Gastroesophageal sphincter (tissue), 4 donors: ENCODE measurements at regions not wholly inside any gene's neighbourhood (a gene's known extent, or its start where the extent isn't known, plus 50 kb on each side); places are given as distances from the start of the nearest gene placed in this dataset.

ENCODE experiments used
- ATAC-seq: fragments of 150-250 bp; one replicate; pipeline ENCODE4 v1.9.1; 2016; ENCODE audit warnings: mild to moderate bottlenecking, moderate library complexity
- H3K27ac ChIP-seq, 4 donors: fragments of 200-600 bp; sonication (generic) in 3 of 4; 1 replicate in 3 of 4; 2 replicates in 1 of 4; pipeline ENCODE4 v1.5.1; 2016 to 2019
- H3K27me3 ChIP-seq: fragments of 200-600 bp; sonication (generic); one replicate; pipeline ENCODE4 v1.5.1; 2019
- H3K36me3 ChIP-seq, 2 donors: fragments of 200-600 bp; sonication (generic); one replicate each; pipeline ENCODE4 v1.5.1; 2019; ENCODE audit warnings: control low read depth in 1 of 2
- H3K4me1 ChIP-seq, 3 donors: fragments of 200-600 bp; sonication (generic); 1 replicate in 2 of 3; 2 replicates in 1 of 3; pipeline ENCODE4 v1.5.1; 2016 to 2019; ENCODE audit warnings: control low read depth in 2 of 3
- H3K4me3 ChIP-seq, 2 donors: fragments of 200-600 bp; sonication (generic); one replicate each; pipeline ENCODE4 v1.5.1; 2019; ENCODE audit warnings: mild to moderate bottlenecking in 1 of 2, moderate library complexity in 1 of 2
- H3K9me3 ChIP-seq, 3 donors: fragments of 200-600 bp; sonication (generic); one replicate each; pipeline ENCODE4 v1.5.1; 2017 to 2019; ENCODE audit warnings: control low read depth in 2 of 3
- EP300 ChIP-seq: sonication (generic); formaldehyde crosslinking; IDR thresholded peaks from one replicate; pipeline ENCODE4 v1.6.1; 2017; ENCODE audit warnings: antibody characterized with exemption, mild to moderate bottlenecking
- POLR2A ChIP-seq, 2 donors: fragments of 450-650 bp; IDR thresholded peaks; one replicate each; pipeline ENCODE4 v1.6.1; 2017; ENCODE audit warnings: antibody characterized with exemption in 2 of 2, mild to moderate bottlenecking in 2 of 2, moderate library complexity in 1 of 2
- POLR2AphosphoS5 ChIP-seq: sonication (generic); formaldehyde crosslinking; IDR thresholded peaks from one replicate; pipeline ENCODE4 v1.6.1; 2017; ENCODE audit warnings: antibody characterized with exemption
- WGBS, 2 donors: methylation state at CpG; one replicate each; pipeline ENCODE4 v1.1.5; 2018; ENCODE audit warnings: low coverage in 1 of 2; 5-methylcytosine and 5-hydroxymethylcytosine counted together
- TF ChIP-seq, protein P1 (sequence below), 4 experiments: fragments of 200-600 bp in 2 of 4; fragments of 450-650 bp in 2 of 4; sonication (generic) in 1 of 4; IDR thresholded peaks; one replicate each; pipeline ENCODE4 v1.5.1; 2017 to 2019; ENCODE audit warnings: antibody characterized with exemption in 4 of 4, mild to moderate bottlenecking in 2 of 4, moderate library complexity in 2 of 4

DNA sequence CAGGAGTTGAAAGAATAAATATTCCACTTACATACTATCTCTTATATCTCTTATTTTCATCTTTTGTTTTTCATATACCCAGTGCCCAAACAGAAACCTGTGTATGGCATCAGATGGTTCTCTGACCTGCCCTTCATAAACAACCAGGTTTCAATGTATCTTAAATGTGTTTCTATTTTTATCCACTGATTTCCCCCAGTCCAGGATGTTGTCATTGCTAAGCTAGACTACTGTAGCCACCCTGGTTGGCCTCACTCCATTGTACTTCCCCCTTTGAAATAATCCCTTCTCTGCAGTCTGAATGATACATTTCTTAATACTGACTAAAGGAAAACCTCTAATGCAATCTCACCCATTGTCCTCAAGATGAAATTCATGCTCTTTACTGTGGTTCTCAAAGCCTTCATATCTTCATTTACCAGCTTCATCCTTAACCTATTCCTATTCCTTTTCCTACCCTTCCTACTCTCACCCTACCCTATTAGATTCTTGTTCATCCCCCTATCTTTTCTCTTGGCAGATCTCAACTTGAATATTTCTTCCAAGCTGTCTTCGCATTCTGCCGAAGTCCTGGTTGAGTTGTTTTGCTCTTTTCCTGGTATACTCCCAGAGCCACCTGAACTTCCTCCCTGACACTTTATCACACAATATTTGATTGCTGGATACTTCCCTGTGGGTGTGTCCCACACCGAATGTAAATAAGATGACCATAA lies 312.4 kb downstream of the FOXG1 start:
- Histone ChIP-seq H3K36me3 (no peaks in the 10 kb centered on the region), H3K27me3 (no peaks in the 10 kb centered on the region), H3K4me3 (no peak overlapping the region), H3K27ac (no peak overlapping the region), H3K9me3 (no peaks in the 10 kb centered on the region), H3K4me1 (no peaks in the 10 kb centered on the region)
- 85 to 100% methylated on average over 2 of the region's 3 CpGs for WGBS, 2 donors
- no peak for ATAC-seq
- TF ChIP-seq, protein P1, sequence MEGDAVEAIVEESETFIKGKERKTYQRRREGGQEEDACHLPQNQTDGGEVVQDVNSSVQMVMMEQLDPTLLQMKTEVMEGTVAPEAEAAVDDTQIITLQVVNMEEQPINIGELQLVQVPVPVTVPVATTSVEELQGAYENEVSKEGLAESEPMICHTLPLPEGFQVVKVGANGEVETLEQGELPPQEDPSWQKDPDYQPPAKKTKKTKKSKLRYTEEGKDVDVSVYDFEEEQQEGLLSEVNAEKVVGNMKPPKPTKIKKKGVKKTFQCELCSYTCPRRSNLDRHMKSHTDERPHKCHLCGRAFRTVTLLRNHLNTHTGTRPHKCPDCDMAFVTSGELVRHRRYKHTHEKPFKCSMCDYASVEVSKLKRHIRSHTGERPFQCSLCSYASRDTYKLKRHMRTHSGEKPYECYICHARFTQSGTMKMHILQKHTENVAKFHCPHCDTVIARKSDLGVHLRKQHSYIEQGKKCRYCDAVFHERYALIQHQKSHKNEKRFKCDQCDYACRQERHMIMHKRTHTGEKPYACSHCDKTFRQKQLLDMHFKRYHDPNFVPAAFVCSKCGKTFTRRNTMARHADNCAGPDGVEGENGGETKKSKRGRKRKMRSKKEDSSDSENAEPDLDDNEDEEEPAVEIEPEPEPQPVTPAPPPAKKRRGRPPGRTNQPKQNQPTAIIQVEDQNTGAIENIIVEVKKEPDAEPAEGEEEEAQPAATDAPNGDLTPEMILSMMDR (IDR thresholded peaks at IDR 0.05), result no peak
- TF ChIP-seq POLR2A (IDR thresholded peaks at IDR 0.05) (no peak), EP300 (no peak), POLR2AphosphoS5 (no peak)

DNA sequence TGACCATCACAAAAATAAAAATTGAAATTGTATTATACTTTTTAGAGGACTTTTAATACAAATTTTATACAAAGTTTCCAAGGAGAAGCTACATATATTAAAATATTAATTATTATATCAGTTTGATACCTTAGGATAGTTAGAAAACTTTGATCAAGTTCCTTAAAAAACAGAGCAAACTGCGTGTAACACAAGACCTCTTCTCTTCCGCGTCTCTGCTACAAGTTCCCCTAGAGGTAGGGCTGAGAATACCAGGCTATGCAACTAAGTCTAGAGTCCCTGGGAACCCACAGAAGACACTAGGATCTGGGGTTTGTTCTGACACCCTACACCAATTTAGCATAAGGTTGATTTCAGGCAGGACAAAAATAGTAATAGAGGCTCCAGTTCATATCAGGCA lies 319.0 kb downstream of the FOXG1 start:
- Histone ChIP-seq H3K27ac (no peak overlapping the region), H3K4me3 (no peak overlapping the region), H3K4me1 (no peaks in the 10 kb centered on the region), H3K27me3 (no peaks in the 10 kb centered on the region), H3K36me3 (no peaks in the 10 kb centered on the region), H3K9me3 (no peaks in the 10 kb centered on the region)
- TF ChIP-seq, protein P1 (IDR thresholded peaks at IDR 0.05), result no peak
- TF ChIP-seq EP300, result no peak
- no peak for TF ChIP-seq POLR2AphosphoS5
- no peak for TF ChIP-seq POLR2A (IDR thresholded peaks at IDR 0.05)
- ATAC-seq, result no peak
- WGBS, 2 donors, result 45 to 52% methylated on average over 3 of the region's 3 CpGs

DNA sequence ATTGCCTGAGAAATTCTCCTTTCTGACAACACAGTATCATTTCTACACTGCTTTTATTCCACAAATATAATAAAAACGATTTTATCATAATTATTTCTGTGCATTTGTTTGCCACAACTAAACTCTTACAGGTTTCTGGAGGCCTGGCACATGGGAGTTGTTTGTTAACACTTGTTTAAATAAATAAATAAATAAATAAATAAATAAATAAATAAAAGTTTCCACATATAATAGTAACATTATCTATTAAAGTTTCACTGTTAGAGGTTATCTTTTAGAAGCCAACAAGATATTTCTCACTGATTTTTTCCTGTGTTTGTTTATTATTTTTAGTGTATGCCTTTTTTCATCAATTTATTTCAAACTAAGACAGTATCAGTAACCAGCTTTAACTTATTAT lies 323.3 kb downstream of the FOXG1 start:
- Histone ChIP-seq H3K4me1 (no peaks in the 10 kb centered on the region), H3K9me3 (no peaks in the 10 kb centered on the region), H3K27ac (no peak overlapping the region), H3K4me3 (no peak overlapping the region), H3K36me3 (no peaks in the 10 kb centered on the region), H3K27me3 (no peaks in the 10 kb centered on the region)
- no peak for TF ChIP-seq POLR2AphosphoS5
- TF ChIP-seq POLR2A (IDR thresholded peaks at IDR 0.05), result no peak
- no peak for TF ChIP-seq EP300
- TF ChIP-seq, protein P1 (IDR thresholded peaks at IDR 0.05), result no peak
- ATAC-seq, result no peak
- 29 to 40% methylated on average over 1 of the region's 1 CpG for WGBS, 2 donors

DNA sequence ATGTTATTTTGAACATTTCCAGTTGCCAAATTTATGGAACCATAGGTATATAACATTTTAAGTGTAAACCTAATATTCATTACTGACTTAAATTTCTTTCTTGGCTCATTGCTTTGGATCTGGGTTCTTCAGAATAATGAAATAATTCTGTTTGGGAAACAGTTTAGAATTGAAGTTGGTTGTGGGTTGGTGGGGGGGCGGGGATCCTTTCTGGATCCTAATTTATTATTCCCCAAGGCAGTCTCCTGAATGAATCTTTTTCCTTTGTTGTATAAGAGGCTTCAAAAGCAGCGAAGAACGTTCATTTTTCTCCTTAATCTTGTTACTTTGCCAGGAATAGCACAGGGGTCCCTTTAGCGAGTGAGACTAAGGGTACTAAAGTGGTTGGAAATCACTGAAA lies 325.5 kb downstream of the FOXG1 start:
- WGBS, 2 donors, result 58 to 65% methylated on average over 4 of the region's 4 CpGs
- ATAC-seq, result no peak
- TF ChIP-seq EP300, result no peak
- TF ChIP-seq, protein P1 (IDR thresholded peaks at IDR 0.05), result no peak
- no peak for TF ChIP-seq POLR2AphosphoS5
- TF ChIP-seq POLR2A (IDR thresholded peaks at IDR 0.05), result no peak

DNA sequence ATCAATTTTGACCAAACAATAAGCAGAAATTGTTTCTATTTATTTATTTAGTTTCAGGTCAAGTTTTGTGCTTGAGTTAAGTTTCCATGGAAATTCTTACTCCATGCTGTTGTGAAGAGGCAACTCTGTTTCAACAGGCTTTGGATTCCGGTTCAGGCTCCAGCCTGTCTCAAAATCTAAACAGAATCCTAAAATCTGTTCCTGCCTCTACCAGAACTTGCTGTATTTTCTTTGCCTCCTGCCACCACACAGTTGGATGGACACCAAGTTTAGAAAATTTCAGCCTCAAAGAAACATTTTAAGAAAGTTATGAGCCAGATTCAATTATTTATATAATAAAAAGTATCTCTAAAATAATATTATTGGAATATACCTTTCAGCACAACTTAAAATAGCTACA lies 330.9 kb downstream of the FOXG1 start:
- Histone ChIP-seq H3K27ac (no peak overlapping the region), H3K4me1 (no peaks in the 10 kb centered on the region), H3K36me3 (no peaks in the 10 kb centered on the region), H3K27me3 (no peaks in the 10 kb centered on the region), H3K9me3 (no peaks in the 10 kb centered on the region), H3K4me3 (no peak overlapping the region)
- 85 to 86% methylated on average over 1 of the region's 1 CpG for WGBS, 2 donors
- no peak for ATAC-seq
- TF ChIP-seq POLR2AphosphoS5 (no peak), EP300 (no peak), POLR2A (IDR thresholded peaks at IDR 0.05) (no peak)
- TF ChIP-seq, protein P1 (IDR thresholded peaks at IDR 0.05), result no peak

More for the DNA sequence above, 325.5 kb downstream of the FOXG1 start:
- H3K9me3 ChIP-seq, result no peaks in the 10 kb centered on the region
- no peaks in the 10 kb centered on the region for H3K36me3 ChIP-seq
- H3K4me3 ChIP-seq, result no peak overlapping the region
- H3K27me3 ChIP-seq, result no peaks in the 10 kb centered on the region
- H3K27ac ChIP-seq, result no peak overlapping the region
- H3K4me1 ChIP-seq, result no peaks in the 10 kb centered on the region
